HFFc6 (cell line): ENCODE measurements at regions not wholly inside any gene's neighbourhood (a gene's known extent, or its start where the extent isn't known, plus 50 kb on each side); places are given as distances from the start of the nearest gene placed in this dataset.
A peak's percentile ranks its signal among the peaks of the same experiment; 100 is the strongest.

Source experiments
- DNase-seq: peaks from one replicate; pipeline ENCODE4 v3.0.0-alpha.2; 2018
- H3K27ac Mint-ChIP-seq: 2 replicates; pipeline ENCODE4 v1.8.0; 2020; ENCODE audit warnings: mild to moderate bottlenecking, mixed read lengths
- H3K27me3 Mint-ChIP-seq: 2 replicates; pipeline ENCODE4 v1.8.0; 2021; ENCODE audit warnings: mild to moderate bottlenecking, moderate library complexity, mixed read lengths; ENCODE audit not compliant: insufficient read depth
- H3K36me3 Mint-ChIP-seq: 2 replicates; pipeline ENCODE4 v1.8.0; 2021; ENCODE audit warnings: low read depth, mixed read lengths
- H3K4me1 Mint-ChIP-seq: 2 replicates; pipeline ENCODE4 v1.8.0; 2020; ENCODE audit warnings: low read depth, mixed read lengths
- H3K4me3 Mint-ChIP-seq: 2 replicates; pipeline ENCODE4 v1.8.0; 2020; ENCODE audit warnings: mild to moderate bottlenecking, moderate library complexity, mixed read lengths
- H3K9me3 Mint-ChIP-seq: 2 replicates; pipeline ENCODE4 v1.8.0; 2020; ENCODE audit warnings: mild to moderate bottlenecking, mixed read lengths
- CTCF ChIP-seq: fragments of 200-600 bp; sonication (generic); IDR thresholded peaks from 2 replicates; pipeline ENCODE4 v1.5.0; 2021; ENCODE audit warnings: antibody characterized with exemption, mild to moderate bottlenecking

- no peak overlapping the region for H3K4me3 Mint-ChIP-seq
- H3K36me3 Mint-ChIP-seq: no peaks in the 10 kb centered on the region
- H3K4me1 Mint-ChIP-seq: no peaks in the 10 kb centered on the region
- H3K27me3 Mint-ChIP-seq: no peaks in the 10 kb centered on the region
- H3K9me3 Mint-ChIP-seq: peaks cover 45% of the 10 kb centered on the region
- no peak for TF ChIP-seq CTCF
- H3K27ac Mint-ChIP-seq: no peak overlapping the region
- DNase-seq: no peak
Observed at GRCh38 chr14:21875791-21876190, 202.2 kb upstream of the OR4E1 start.

GRCh38 chr14:21874946-21875345 is 201.3 kb upstream of the OR4E1 start:
- no peak for TF ChIP-seq CTCF
- H3K27ac Mint-ChIP-seq: no peak overlapping the region
- H3K36me3 Mint-ChIP-seq: no peaks in the 10 kb centered on the region; the same call in 1 of the 2 replicates
- peaks cover 48% of the 10 kb centered on the region for H3K9me3 Mint-ChIP-seq
- no peak for DNase-seq
- no peaks in the 10 kb centered on the region for H3K4me1 Mint-ChIP-seq
- no peaks in the 10 kb centered on the region for H3K27me3 Mint-ChIP-seq
- no peak overlapping the region for H3K4me3 Mint-ChIP-seq

GRCh38 chr14:21874167-21874566 is 200.5 kb upstream of the OR4E1 start:
- no peak for TF ChIP-seq CTCF
- peaks cover 50% of the 10 kb centered on the region for H3K9me3 Mint-ChIP-seq
- no peaks in the 10 kb centered on the region; the same call in 1 of the 2 replicates for H3K36me3 Mint-ChIP-seq
- no peak for DNase-seq
- H3K4me3 Mint-ChIP-seq: no peak overlapping the region
- H3K4me1 Mint-ChIP-seq: no peaks in the 10 kb centered on the region
- no peaks in the 10 kb centered on the region for H3K27me3 Mint-ChIP-seq
- H3K27ac Mint-ChIP-seq: no peak overlapping the region

GRCh38 chr14:21868442-21869046 is 194.9 kb upstream of the OR4E1 start:
- peak; percentile 4 for DNase-seq
- no peaks in the 10 kb centered on the region for H3K4me1 Mint-ChIP-seq
- H3K36me3 Mint-ChIP-seq: no peaks in the 10 kb centered on the region; the same call in 1 of the 2 replicates
- no peak overlapping the region for H3K27ac Mint-ChIP-seq
- no peak overlapping the region for H3K4me3 Mint-ChIP-seq
- peaks cover 31% of the 10 kb centered on the region for H3K9me3 Mint-ChIP-seq
- TF ChIP-seq CTCF: peak; percentile 72
- no peaks in the 10 kb centered on the region for H3K27me3 Mint-ChIP-seq

- no peak for DNase-seq
- Mint-ChIP-seq H3K27me3 (no peaks in the 10 kb centered on the region), H3K36me3 (no peaks in the 10 kb centered on the region; the same call in 1 of the 2 replicates), H3K4me1 (no peaks in the 10 kb centered on the region), H3K4me3 (no peak overlapping the region), H3K9me3 (peaks cover 33% of the 10 kb centered on the region), H3K27ac (no peak overlapping the region)
- no peak for TF ChIP-seq CTCF
Observed at GRCh38 chr14:21867541-21867940, 193.9 kb upstream of the OR4E1 start.
